Lung (tissue), 11 donors: ENCODE measurements at regions not wholly inside any gene's neighbourhood (a gene's known extent, or its start where the extent isn't known, plus 50 kb on each side); places are given as distances from the start of the nearest gene placed in this dataset.

Experiments
- ATAC-seq: fragments of 200-7000 bp; cut with Tn5 transposase; one replicate; pipeline ENCODE4 v1.9.1; 2020; ENCODE audit warnings: moderate number of reproducible peaks; ENCODE audit not compliant: insufficient read depth, low FRiP score
- DNase-seq, 3 donors: peaks; one replicate each; pipeline ENCODE4 v3.0.0-alpha.2; 2013 to 2017
- H3K27ac ChIP-seq, 2 donors: one replicate each; pipeline ENCODE4 v1.5.1; 2013; ENCODE audit warnings: mild to moderate bottlenecking in 2 of 2, moderate library complexity in 2 of 2, control low read depth in 1 of 2, inconsistent platforms in 1 of 2, low read depth in 1 of 2, low read length in 1 of 2
- H3K27me3 ChIP-seq, 3 donors: one replicate each; pipeline ENCODE4 v1.5.1; 2013; ENCODE audit warnings: low read length in 2 of 3; ENCODE audit not compliant: control insufficient read depth in 3 of 3, insufficient read depth in 3 of 3
- H3K36me3 ChIP-seq, 4 donors: one replicate each; pipeline ENCODE4 v1.5.1; 2013; ENCODE audit warnings: low read length in 4 of 4, mild to moderate bottlenecking in 1 of 4, moderate library complexity in 1 of 4; ENCODE audit not compliant: control insufficient read depth in 4 of 4, insufficient read depth in 4 of 4
- H3K4me1 ChIP-seq, 5 donors: one replicate each; pipeline ENCODE4 v1.5.1; 2013; ENCODE audit warnings: low read length in 5 of 5, mild to moderate bottlenecking in 2 of 5, moderate library complexity in 1 of 5; ENCODE audit not compliant: control insufficient read depth in 5 of 5, insufficient read depth in 5 of 5
- H3K4me3 ChIP-seq: one replicate; pipeline ENCODE4 v1.5.1; 2013; ENCODE audit warnings: mild to moderate bottlenecking, control low read depth, moderate library complexity
- H3K9ac ChIP-seq, 2 donors: one replicate each; pipeline ENCODE4 v1.5.1; 2013; ENCODE audit warnings: low read length in 2 of 2, control low read depth in 1 of 2; ENCODE audit not compliant: insufficient read depth in 1 of 2
- H3K9me3 ChIP-seq, 4 donors: one replicate each; pipeline ENCODE4 v1.5.1; 2013; ENCODE audit warnings: low read length in 3 of 4, mild to moderate bottlenecking in 1 of 4, moderate library complexity in 1 of 4; ENCODE audit not compliant: control insufficient read depth in 4 of 4, insufficient read depth in 3 of 4
- WGBS, 2 donors: extraction: QIAGEN DNeasy Blood & Tissue Kit; methylation state at CpG; one replicate each; pipeline ENCODE4 v1.1.7; 2013; 5-methylcytosine and 5-hydroxymethylcytosine counted together
- TF ChIP-seq, protein P1 (sequence below): IDR thresholded peaks from 2 replicates; pipeline ENCODE4 v1.5.1; 2012; ENCODE audit warnings: mild to moderate bottlenecking; ENCODE audit errors: control extremely low read depth, extremely low read depth
- donor health status: control.
- donor health status: control.
- donor health status: Bipolar disorder and iron deficiency.
- donor health status: healthy.
- donor health status: DM: yes; HTN: yes; CAD: no.

GRCh38 chr5:33339413-33339812 lies 101.4 kb upstream of the TARS1 start:
- Histone ChIP-seq H3K9me3 (no peaks in the 10 kb centered on the region), H3K4me1 (peaks cover 0 to 28% (median 0%) of the 10 kb centered on the region in 5 donors), H3K36me3 (no peaks in the 10 kb centered on the region), H3K9ac (no peak overlapping the region), H3K4me3 (no peak overlapping the region), H3K27ac (no peak overlapping the region), H3K27me3 (no peaks in the 10 kb centered on the region)
- no peak for ATAC-seq
- TF ChIP-seq, protein P1, sequence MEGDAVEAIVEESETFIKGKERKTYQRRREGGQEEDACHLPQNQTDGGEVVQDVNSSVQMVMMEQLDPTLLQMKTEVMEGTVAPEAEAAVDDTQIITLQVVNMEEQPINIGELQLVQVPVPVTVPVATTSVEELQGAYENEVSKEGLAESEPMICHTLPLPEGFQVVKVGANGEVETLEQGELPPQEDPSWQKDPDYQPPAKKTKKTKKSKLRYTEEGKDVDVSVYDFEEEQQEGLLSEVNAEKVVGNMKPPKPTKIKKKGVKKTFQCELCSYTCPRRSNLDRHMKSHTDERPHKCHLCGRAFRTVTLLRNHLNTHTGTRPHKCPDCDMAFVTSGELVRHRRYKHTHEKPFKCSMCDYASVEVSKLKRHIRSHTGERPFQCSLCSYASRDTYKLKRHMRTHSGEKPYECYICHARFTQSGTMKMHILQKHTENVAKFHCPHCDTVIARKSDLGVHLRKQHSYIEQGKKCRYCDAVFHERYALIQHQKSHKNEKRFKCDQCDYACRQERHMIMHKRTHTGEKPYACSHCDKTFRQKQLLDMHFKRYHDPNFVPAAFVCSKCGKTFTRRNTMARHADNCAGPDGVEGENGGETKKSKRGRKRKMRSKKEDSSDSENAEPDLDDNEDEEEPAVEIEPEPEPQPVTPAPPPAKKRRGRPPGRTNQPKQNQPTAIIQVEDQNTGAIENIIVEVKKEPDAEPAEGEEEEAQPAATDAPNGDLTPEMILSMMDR, result no peak
- no peak for DNase-seq

DNA sequence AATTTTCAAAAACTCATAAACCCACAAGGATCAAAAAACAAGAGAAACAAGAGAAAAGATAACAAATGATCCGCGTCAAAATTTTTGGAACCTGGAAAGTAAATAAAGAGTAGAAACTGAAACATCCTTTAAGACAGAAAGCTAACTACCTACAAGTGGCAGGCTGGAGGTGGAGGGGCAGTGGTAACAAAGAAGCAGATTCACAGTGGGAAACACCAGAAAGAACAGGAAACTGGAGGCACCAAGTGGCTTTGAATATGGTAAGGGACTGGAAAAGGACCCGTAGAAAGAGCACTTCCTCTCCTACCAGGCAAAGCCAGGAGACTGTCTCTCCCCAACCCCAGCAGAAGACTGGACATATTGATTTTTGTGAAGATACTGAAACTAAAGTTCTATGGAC lies 100.6 kb upstream of the TARS1 start:
- TF ChIP-seq, protein P1, result no peak
- Histone ChIP-seq H3K27ac (no peak overlapping the region), H3K27me3 (no peaks in the 10 kb centered on the region), H3K36me3 (no peaks in the 10 kb centered on the region), H3K4me1 (peaks cover 0 to 30% (median 0%) of the 10 kb centered on the region in 5 donors), H3K9me3 (no peaks in the 10 kb centered on the region), H3K9ac (no peak overlapping the region), H3K4me3 (no peak overlapping the region)
- DNase-seq, result no peak
- 61 to 65% methylated on average over 3 of the region's 3 CpGs for WGBS, 2 donors
- ATAC-seq, result no peak

- Histone ChIP-seq H3K4me3 (no peak overlapping the region), H3K4me1 (peaks cover 0 to 30% (median 0%) of the 10 kb centered on the region in 5 donors), H3K9me3 (no peaks in the 10 kb centered on the region), H3K36me3 (no peaks in the 10 kb centered on the region), H3K9ac (no peak overlapping the region), H3K27me3 (no peaks in the 10 kb centered on the region), H3K27ac (no peak overlapping the region)
- ATAC-seq (no peak), DNase-seq (peak in 2 of 3 donors; percentile 62 to 74)
- WGBS, 2 donors, result 82 to 86% methylated on average over 4 of the region's 4 CpGs
- TF ChIP-seq, protein P1, result no peak
Observed at GRCh38 chr5:33341351-33341750, 99.4 kb upstream of the TARS1 start.

- WGBS, 2 donors, result 72 to 86% methylated on average over 3 of the region's 3 CpGs
- H3K36me3 ChIP-seq, result no peaks in the 10 kb centered on the region
- no peak overlapping the region for H3K4me3 ChIP-seq
- no peaks in the 10 kb centered on the region for H3K9me3 ChIP-seq
- ATAC-seq (no peak), DNase-seq (peak in 1 of 3 donors; percentile 18)
- no peak overlapping the region for H3K27ac ChIP-seq
- no peak overlapping the region for H3K9ac ChIP-seq
- TF ChIP-seq, protein P1, result no peak
- no peaks in the 10 kb centered on the region for H3K27me3 ChIP-seq
- H3K4me1 ChIP-seq, result peaks cover 0 to 11% (median 0%) of the 10 kb centered on the region in 5 donors
Observed at GRCh38 chr5:33343676-33344327, 97.0 kb upstream of the TARS1 start.
